ENCODE measurements at regions not wholly inside any gene's neighbourhood (a gene's known extent, or its start where the extent isn't known, plus 50 kb on each side); places are given as distances from the start of the nearest gene placed in this dataset.

DNA sequence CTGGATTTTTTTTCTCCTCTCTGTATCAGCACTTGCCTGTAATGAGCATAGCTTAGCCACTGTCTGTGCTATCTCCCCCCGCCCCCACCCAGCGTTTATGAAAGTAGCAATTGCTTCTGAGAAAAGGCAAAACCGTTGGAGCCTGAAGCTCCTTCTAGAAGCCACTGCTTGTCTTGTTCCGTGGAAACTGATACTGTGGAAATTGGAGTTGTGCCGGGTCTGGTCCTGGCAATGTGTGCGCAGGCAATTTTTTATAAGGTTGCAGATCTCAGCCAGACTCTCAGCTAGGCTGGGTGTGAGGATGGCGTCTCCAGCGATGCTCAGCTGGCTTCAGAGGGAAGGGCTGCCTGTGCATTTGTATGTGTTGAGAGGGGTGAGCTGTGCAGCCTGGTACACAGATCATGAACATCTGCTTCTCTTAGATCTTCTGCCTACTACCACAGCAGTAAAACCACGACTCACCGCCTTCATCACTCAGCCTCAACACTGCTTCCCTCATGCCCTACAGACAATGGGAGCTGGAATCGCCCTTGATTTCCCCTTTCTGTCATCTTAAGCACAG lies 72.4 kb upstream of the GTSF1L start:
- FAIRE-seq: no peak

DNA sequence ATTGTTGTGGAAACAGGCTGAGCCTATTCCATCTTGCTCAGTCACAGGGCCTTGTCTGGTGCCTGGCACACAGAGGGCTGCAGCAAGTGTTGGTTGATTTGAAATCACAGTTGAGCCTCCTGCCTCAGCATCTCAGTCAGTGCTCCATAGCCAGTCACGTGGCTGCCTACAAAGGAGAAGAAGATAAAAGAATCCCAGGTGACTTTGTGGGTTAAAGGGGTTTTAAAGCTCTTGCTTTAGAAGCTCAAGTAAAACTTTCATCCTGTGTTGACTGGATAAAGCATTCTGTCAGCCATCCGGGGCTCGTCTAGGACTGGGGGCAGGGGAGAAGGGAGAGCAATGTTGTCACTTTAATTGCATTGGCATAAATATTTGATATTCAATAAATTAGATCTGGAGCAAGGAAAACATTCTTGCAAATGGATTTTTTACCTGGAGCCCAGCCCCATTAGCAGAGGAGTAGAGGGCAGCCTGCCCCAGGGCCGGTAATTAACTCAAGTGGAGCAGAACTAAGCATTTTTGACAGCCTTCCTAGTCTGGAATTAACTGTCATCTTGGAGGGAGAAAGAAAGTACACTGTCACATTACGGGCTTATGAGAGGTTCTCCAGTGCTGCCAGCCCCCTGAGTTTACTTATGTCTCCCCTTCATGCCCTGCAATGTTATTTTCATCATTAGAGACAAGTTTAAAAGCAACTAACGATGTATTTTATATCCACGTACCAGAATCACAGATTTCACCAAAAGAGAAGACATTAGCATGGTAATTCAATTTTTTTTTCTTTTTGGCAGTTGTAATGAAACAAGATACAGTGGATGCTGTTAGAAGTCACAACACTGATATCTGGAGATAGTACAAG lies 71.7 kb upstream of the GTSF1L start:
- FAIRE-seq: no peak

- FAIRE-seq: no peak
Observed at GRCh38 chr20:43794326-43794725, 67.5 kb upstream of the GTSF1L start.

DNA sequence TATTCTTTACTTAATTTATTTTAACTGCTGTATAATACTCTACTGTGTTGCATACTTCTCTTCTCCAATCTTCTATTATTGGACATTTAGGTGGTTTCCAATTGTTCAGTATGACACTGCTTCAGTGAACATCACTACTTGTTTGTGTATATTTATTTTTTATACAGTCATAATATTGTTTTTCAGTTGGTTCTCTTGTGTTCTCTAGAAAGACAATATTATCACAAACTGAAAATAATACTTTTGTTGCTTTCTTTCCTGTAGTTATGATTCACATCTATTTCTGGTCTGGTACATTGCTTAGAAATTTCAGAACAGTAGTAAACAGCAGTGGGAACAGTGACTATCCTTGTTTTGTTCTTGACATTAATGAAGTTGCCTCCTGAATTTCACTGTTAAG lies 62.8 kb upstream of the GTSF1L start:
- FAIRE-seq: no peak

- no peak for FAIRE-seq
Observed at GRCh38 chr20:43787937-43788336, 61.1 kb upstream of the GTSF1L start.

- no peak for FAIRE-seq
Observed at GRCh38 chr20:43786885-43787284, 60.1 kb upstream of the GTSF1L start.

DNA sequence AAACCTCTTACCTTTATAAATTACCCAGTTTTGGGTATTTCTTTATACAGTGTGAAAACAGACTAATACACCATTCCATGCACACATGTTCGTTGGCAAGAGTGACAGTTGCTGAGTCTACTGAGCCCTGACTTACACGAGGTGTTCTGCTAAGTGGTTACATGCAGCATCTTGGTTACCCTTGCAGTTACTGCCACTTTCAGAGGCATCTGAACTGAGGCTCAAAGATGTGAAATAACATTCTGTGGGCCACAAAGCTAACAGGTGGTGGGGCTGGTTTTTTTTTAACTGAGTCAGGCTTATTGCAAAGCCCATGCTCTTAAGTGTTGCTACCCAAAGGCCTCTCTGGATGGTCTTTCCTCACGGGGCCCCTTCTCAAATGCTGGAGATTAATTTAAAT lies 54.4 kb upstream of the GTSF1L start:
- FAIRE-seq: no peak

DNA sequence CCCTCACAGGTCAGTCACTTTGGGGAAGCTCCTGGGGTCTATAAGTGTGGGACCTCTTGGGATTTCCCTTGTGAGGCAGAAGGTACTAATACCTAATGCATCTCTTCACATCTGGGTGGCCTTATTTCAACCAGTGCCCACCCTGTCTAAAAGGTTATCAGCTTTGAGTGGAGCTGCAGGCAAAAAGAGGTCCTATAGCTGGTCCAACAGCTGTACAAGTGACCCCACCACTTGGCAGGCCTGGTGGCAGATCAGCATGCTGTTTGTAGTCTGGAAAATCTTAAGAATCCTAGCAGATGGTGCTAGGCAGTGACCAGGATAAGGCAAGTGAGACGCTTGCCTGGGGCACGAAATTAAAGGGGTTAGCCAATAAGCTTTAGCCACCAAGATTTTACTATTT lies 51.6 kb upstream of the GTSF1L start:
- no peak for FAIRE-seq

GRCh38 chr20:43776691-43777090 lies 49.9 kb upstream of the GTSF1L start:
- FAIRE-seq: no peak
